Activated gamma-delta T cell treated with anti-CD3 and anti-CD28 coated beads, Interleukin-2, amount 50 U/mL, for 16 hours (primary cell): ENCODE measurements at regions not wholly inside any gene's neighbourhood (a gene's known extent, or its start where the extent isn't known, plus 50 kb on each side); places are given as distances from the start of the nearest gene placed in this dataset.

Experiments used
- DNase-seq: peaks from one replicate; pipeline ENCODE4 v3.0.0-alpha.2; 2020; ENCODE audit warnings: low read depth

GRCh38 chr22:47567126-47568090 is 805.0 kb downstream of the TBC1D22A start:
- DNase-seq: no peak

- no peak for DNase-seq
These were observed 804.0 kb downstream of the TBC1D22A start for GRCh38 chr22:47566491-47566890.

- no peak for DNase-seq
These were observed 803.2 kb downstream of the TBC1D22A start for GRCh38 chr22:47565607-47566006.

GRCh38 chr22:47564651-47565434 is 802.4 kb downstream of the TBC1D22A start:
- DNase-seq: no peak

GRCh38 chr22:47564158-47564450 is 801.7 kb downstream of the TBC1D22A start:
- DNase-seq: no peak

GRCh38 chr22:47563406-47564157 is 801.1 kb downstream of the TBC1D22A start:
- DNase-seq: no peak

- no peak for DNase-seq
These were observed 799.3 kb downstream of the TBC1D22A start for GRCh38 chr22:47561766-47562165.

GRCh38 chr22:47561115-47561675 is 798.7 kb downstream of the TBC1D22A start:
- no peak for DNase-seq

GRCh38 chr22:47558828-47559700 is 796.6 kb downstream of the TBC1D22A start:
- DNase-seq: no peak

GRCh38 chr22:47556473-47556872 is 794.0 kb downstream of the TBC1D22A start:
- no peak for DNase-seq

GRCh38 chr22:47553436-47553835 is 791.0 kb downstream of the TBC1D22A start:
- DNase-seq: no peak

GRCh38 chr22:47552541-47553205 is 790.2 kb downstream of the TBC1D22A start:
- DNase-seq: no peak

- DNase-seq: no peak
These were observed 789.6 kb downstream of the TBC1D22A start for GRCh38 chr22:47552024-47552423.

- no peak for DNase-seq
These were observed 789.0 kb downstream of the TBC1D22A start for GRCh38 chr22:47551431-47551775.

GRCh38 chr22:47550524-47551430 is 788.3 kb downstream of the TBC1D22A start:
- DNase-seq: no peak

GRCh38 chr22:47549741-47550340 is 787.4 kb downstream of the TBC1D22A start:
- DNase-seq: no peak

- no peak for DNase-seq
These were observed 786.7 kb downstream of the TBC1D22A start for GRCh38 chr22:47548953-47549740.
